Glutamatergic neuron (in vitro differentiated cells): ENCODE measurements at regions not wholly inside any gene's neighbourhood (a gene's known extent, or its start where the extent isn't known, plus 50 kb on each side); places are given as distances from the start of the nearest gene placed in this dataset.

ENCODE experiments used
- DNase-seq: peaks from one replicate; pipeline ENCODE4 v3.0.0; 2022
- H3K27ac Mint-ChIP-seq: one replicate; pipeline ENCODE4 v1.8.0; 2020; ENCODE audit warnings: mild to moderate bottlenecking, mixed read lengths, inconsistent platforms; ENCODE audit not compliant: unreplicated experiment
- H3K27me3 Mint-ChIP-seq: one replicate; pipeline ENCODE4 v1.8.0; 2020; ENCODE audit warnings: mild to moderate bottlenecking, moderate library complexity, mixed read lengths, inconsistent platforms; ENCODE audit not compliant: unreplicated experiment
- H3K36me3 Mint-ChIP-seq: one replicate; pipeline ENCODE4 v1.8.0; 2020; ENCODE audit warnings: mild to moderate bottlenecking, mixed read lengths, inconsistent platforms; ENCODE audit not compliant: unreplicated experiment
- H3K4me1 Mint-ChIP-seq: one replicate; pipeline ENCODE4 v1.8.0; 2020; ENCODE audit warnings: mild to moderate bottlenecking, low read depth, mixed read lengths, inconsistent platforms; ENCODE audit not compliant: unreplicated experiment
- H3K4me3 Mint-ChIP-seq: one replicate; pipeline ENCODE4 v1.8.0; 2020; ENCODE audit warnings: mild to moderate bottlenecking, mixed read lengths, inconsistent platforms; ENCODE audit not compliant: unreplicated experiment
- H3K9me3 Mint-ChIP-seq: one replicate; pipeline ENCODE4 v1.8.0; 2020; ENCODE audit warnings: mild to moderate bottlenecking, moderate library complexity, mixed read lengths, inconsistent platforms; ENCODE audit not compliant: unreplicated experiment
- TF ChIP-seq, protein P1 (sequence below): fragments of 200-600 bp; sonication (generic); IDR thresholded peaks from one replicate; pipeline ENCODE4 v1.5.0; 2021; ENCODE audit not compliant: partially characterized antibody, unreplicated experiment

DNA sequence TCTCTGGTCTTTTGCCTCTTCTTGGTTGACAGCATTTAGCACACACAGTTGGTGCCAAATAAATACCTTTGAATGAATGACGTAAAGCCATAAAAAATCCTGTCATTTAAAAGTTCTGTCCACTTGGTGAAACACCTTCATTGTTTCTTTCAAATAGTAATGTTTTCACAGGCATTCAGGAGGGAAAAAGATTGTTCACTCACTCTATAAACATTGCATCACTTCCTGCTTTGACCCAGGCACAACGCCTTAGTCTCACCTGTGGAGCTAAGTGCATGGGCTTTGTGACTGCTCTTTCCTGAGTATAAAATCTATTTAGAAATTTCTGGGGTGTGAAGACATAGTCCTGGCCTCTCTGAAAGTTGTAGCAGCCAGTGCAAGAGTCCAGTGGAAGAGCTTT, 88.9 kb upstream of the CXCL14 start:
- TF ChIP-seq, protein P1, sequence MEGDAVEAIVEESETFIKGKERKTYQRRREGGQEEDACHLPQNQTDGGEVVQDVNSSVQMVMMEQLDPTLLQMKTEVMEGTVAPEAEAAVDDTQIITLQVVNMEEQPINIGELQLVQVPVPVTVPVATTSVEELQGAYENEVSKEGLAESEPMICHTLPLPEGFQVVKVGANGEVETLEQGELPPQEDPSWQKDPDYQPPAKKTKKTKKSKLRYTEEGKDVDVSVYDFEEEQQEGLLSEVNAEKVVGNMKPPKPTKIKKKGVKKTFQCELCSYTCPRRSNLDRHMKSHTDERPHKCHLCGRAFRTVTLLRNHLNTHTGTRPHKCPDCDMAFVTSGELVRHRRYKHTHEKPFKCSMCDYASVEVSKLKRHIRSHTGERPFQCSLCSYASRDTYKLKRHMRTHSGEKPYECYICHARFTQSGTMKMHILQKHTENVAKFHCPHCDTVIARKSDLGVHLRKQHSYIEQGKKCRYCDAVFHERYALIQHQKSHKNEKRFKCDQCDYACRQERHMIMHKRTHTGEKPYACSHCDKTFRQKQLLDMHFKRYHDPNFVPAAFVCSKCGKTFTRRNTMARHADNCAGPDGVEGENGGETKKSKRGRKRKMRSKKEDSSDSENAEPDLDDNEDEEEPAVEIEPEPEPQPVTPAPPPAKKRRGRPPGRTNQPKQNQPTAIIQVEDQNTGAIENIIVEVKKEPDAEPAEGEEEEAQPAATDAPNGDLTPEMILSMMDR: no peak
- Mint-ChIP-seq H3K27ac (no peak overlapping the region), H3K4me3 (no peak overlapping the region), H3K9me3 (peaks cover 6% of the 10 kb centered on the region), H3K4me1 (peaks cover 29% of the 10 kb centered on the region), H3K36me3 (no peaks in the 10 kb centered on the region), H3K27me3 (peaks cover 2% of the 10 kb centered on the region)
- DNase-seq: no peak

GRCh38 chr5:135667204-135667603, 88.4 kb upstream of the CXCL14 start:
- H3K27me3 Mint-ChIP-seq: peaks cover 2% of the 10 kb centered on the region
- DNase-seq: no peak
- peaks cover 6% of the 10 kb centered on the region for H3K9me3 Mint-ChIP-seq
- H3K4me1 Mint-ChIP-seq: peaks cover 28% of the 10 kb centered on the region
- TF ChIP-seq, protein P1: no peak
- H3K4me3 Mint-ChIP-seq: no peak overlapping the region
- H3K36me3 Mint-ChIP-seq: no peaks in the 10 kb centered on the region
- H3K27ac Mint-ChIP-seq: no peak overlapping the region

GRCh38 chr5:135662683-135663082, 83.9 kb upstream of the CXCL14 start:
- no peak overlapping the region for H3K27ac Mint-ChIP-seq
- no peak for DNase-seq
- TF ChIP-seq, protein P1: no peak
- no peaks in the 10 kb centered on the region for H3K27me3 Mint-ChIP-seq
- H3K9me3 Mint-ChIP-seq: peaks cover 1% of the 10 kb centered on the region
- H3K4me3 Mint-ChIP-seq: no peak overlapping the region
- H3K4me1 Mint-ChIP-seq: peaks cover 9% of the 10 kb centered on the region
- peaks cover 4% of the 10 kb centered on the region for H3K36me3 Mint-ChIP-seq

DNA sequence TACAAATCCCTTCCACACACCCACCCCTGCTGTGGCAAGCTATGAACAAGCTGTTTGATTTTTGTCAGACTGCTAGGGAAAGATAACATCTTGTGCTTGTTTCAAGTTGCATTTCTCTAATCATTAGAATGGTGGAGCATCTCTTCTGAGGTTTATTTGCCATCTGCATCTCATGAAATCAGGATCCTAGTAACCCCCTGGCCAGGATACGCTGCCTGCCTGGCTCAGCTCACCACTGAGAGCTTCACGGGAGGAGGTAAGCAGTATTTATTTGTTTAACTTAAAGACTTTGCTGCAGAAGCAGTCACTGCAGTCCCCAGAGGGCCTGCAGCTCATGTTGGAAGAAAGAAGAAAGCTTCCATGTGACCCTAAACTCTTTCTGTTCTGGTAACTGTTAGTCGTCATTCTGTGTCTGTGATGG, 83.3 kb upstream of the CXCL14 start:
- peaks cover 4% of the 10 kb centered on the region for H3K36me3 Mint-ChIP-seq
- H3K27me3 Mint-ChIP-seq: no peaks in the 10 kb centered on the region
- peaks cover 9% of the 10 kb centered on the region for H3K4me1 Mint-ChIP-seq
- no peak for DNase-seq
- TF ChIP-seq, protein P1: no peak
- H3K4me3 Mint-ChIP-seq: no peak overlapping the region
- H3K27ac Mint-ChIP-seq: no peak overlapping the region
- peaks cover 1% of the 10 kb centered on the region for H3K9me3 Mint-ChIP-seq

DNA sequence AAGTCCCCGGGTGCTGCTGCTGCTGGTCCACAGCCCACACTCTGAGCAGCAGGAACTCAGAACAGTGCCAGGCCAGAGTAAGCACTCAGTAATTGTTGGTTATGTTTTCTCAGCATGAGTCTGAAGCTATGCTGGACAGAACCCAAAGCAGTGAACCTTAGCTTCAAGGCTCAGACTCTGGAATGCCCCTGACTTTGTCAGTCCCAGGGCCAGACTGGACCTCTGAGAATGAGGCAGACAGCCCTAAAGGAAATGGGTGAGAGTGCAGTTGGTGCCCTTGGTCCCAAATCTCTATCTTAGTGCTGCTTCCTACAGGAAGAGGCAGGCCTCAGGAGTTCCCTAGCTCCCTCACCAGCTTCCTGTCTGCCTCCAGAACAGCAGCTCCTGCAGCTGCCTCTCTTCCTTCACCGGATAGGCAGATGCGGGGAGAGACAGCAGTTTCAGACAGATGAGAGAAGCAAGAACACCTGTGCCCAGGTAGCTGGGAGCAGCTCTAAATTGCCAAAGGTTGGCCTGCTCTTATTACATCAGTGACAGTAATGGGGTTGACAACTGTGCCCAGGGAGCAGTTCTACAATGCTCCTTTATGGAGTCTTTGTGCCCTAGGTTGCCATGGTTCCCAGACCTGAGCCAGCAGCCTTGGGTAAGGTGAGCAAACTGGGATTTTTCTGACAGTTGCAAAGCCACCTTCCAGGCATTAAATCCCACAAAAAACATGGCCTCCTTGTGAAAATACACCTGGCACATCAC, 82.2 kb upstream of the CXCL14 start:
- Mint-ChIP-seq H3K27me3 (no peaks in the 10 kb centered on the region), H3K9me3 (peaks cover 1% of the 10 kb centered on the region), H3K36me3 (peaks cover 4% of the 10 kb centered on the region), H3K4me3 (no peak overlapping the region), H3K27ac (no peak overlapping the region), H3K4me1 (peaks cover 9% of the 10 kb centered on the region)
- TF ChIP-seq, protein P1: no peak
- DNase-seq: no peak
